ENCODE measurements at regions not wholly inside any gene's neighbourhood (a gene's known extent, or its start where the extent isn't known, plus 50 kb on each side); places are given as distances from the start of the nearest gene placed in this dataset.
A peak's percentile ranks its signal among the peaks of the same experiment; 100 is the strongest.

GRCh38 chr10:29941476-29941875 lies 117.9 kb downstream of the JCAD start:
- WGBS, 2 donors: 95 to 100% methylated on average over 1 of the region's 1 CpG
- DNase-seq (ENCODE audit: low spot score in 2 of 2): peak in 1 of 2 donors; percentile 43
- intact Hi-C loops (cut with DNase I; ENCODE audit: low total_unique reads): no loop called here
- no peak overlapping the region for H3K4me3 ChIP-seq (ENCODE audit: low read depth, poor library complexity, severe bottlenecking)
- TF ChIP-seq POLR2A (IDR thresholded peaks at IDR 0.05): no peak
- TF ChIP-seq, protein P1, sequence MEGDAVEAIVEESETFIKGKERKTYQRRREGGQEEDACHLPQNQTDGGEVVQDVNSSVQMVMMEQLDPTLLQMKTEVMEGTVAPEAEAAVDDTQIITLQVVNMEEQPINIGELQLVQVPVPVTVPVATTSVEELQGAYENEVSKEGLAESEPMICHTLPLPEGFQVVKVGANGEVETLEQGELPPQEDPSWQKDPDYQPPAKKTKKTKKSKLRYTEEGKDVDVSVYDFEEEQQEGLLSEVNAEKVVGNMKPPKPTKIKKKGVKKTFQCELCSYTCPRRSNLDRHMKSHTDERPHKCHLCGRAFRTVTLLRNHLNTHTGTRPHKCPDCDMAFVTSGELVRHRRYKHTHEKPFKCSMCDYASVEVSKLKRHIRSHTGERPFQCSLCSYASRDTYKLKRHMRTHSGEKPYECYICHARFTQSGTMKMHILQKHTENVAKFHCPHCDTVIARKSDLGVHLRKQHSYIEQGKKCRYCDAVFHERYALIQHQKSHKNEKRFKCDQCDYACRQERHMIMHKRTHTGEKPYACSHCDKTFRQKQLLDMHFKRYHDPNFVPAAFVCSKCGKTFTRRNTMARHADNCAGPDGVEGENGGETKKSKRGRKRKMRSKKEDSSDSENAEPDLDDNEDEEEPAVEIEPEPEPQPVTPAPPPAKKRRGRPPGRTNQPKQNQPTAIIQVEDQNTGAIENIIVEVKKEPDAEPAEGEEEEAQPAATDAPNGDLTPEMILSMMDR (IDR thresholded peaks at IDR 0.05): no peak

DNA sequence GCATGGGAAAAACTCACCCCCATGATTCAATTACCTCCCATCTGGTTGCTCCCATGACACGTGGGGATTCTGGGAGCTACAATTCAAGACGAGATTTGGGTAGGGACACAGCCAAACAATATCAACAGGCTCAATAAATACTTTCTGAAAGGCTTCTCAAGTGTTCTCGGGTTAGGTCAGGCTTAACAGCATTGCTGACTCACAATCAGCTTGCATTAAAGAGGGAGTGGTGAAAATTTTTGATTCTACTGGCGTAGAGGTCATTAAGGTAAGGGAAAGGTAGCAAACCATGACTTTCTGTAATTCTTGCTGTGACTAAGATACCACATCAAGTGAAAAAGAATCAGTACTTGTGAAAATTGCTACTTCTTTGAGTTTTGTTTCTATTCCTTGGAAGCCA lies 126.4 kb downstream of the JCAD start:
- no peak overlapping the region for H3K4me3 ChIP-seq (ENCODE audit: low read depth, poor library complexity, severe bottlenecking)
- WGBS, 2 donors: 82 to 84% methylated on average over 4 of the region's 4 CpGs
- intact Hi-C loops (cut with DNase I; ENCODE audit: low total_unique reads): loop anchor here (10.0 kb wide), 1 partner anchor 58 kb away; no protein-coding TSS in a partner anchor
- peak in 1 of 2 donors; percentile 3 for DNase-seq (ENCODE audit: low spot score in 2 of 2)
- TF ChIP-seq, protein P1 (IDR thresholded peaks at IDR 0.05): no peak
- no peak for TF ChIP-seq POLR2A (IDR thresholded peaks at IDR 0.05)

DNA sequence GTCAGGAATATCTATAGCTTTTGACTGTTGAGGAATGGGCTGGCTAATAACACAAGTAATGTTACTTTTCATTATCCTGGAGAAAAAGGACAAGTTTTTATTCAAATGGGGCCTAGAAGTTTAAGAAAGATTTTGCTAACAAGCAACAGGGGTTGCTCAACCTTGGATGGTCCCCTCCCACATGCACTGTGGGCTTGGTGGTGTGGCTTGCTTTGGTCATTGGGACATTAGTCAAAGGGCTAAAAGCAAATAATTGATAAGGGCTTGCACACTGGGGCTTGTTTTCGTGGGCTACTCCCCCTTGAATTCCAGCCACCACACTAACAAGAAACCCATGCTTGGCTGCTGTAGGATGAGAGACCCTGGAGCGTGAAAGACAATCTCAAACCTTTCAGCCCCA lies 127.6 kb downstream of the JCAD start:
- DNase-seq (ENCODE audit: low spot score in 2 of 2): peak in 1 of 2 donors; percentile 37
- intact Hi-C loops (cut with DNase I; ENCODE audit: low total_unique reads): loop anchor here (10.0 kb wide), 1 partner anchor 57 kb away; no protein-coding TSS in a partner anchor
- H3K4me3 ChIP-seq (ENCODE audit: low read depth, poor library complexity, severe bottlenecking): no peak overlapping the region
- WGBS, 2 donors: 95 to 98% methylated on average over 2 of the region's 2 CpGs
- TF ChIP-seq POLR2A (IDR thresholded peaks at IDR 0.05): no peak
- TF ChIP-seq, protein P1 (IDR thresholded peaks at IDR 0.05): no peak

- DNase-seq (ENCODE audit: low spot score in 2 of 2): peak in 1 of 2 donors; percentile 67
- TF ChIP-seq, protein P1 (IDR thresholded peaks at IDR 0.05): no peak
- no peak for TF ChIP-seq POLR2A (IDR thresholded peaks at IDR 0.05)
- H3K4me3 ChIP-seq (ENCODE audit: low read depth, poor library complexity, severe bottlenecking): no peak overlapping the region
- intact Hi-C loops (cut with DNase I; ENCODE audit: low total_unique reads): no loop called here
- WGBS, 2 donors: 92 to 94% methylated on average over 10 of the region's 10 CpGs
Observed at GRCh38 chr10:29929006-29929405, 130.4 kb downstream of the JCAD start.

DNA sequence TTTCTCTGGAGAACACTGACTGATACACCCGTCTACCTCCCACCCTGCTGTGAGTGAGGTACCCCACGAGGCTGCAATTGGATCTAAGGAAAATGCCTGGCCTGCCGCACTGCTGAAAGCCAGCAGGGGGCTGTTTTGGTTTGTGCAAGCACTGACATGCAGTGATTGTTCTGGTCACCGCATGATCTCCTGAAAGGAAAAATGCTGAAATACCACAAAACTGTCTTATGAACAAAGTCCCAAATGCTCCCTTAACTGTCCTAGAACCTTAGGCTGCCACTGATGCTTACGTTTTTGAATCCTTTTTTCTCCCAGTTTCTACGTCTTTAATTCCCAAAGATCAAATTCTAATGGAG lies 132.7 kb downstream of the JCAD start:
- TF ChIP-seq, protein P1 (IDR thresholded peaks at IDR 0.05): no peak
- TF ChIP-seq POLR2A (IDR thresholded peaks at IDR 0.05): no peak
- DNase-seq (ENCODE audit: low spot score in 2 of 2): no peak
- WGBS, 2 donors: 63 to 67% methylated on average over 6 of the region's 6 CpGs
- no peak overlapping the region for H3K4me3 ChIP-seq (ENCODE audit: low read depth, poor library complexity, severe bottlenecking)
- intact Hi-C loops (cut with DNase I; ENCODE audit: low total_unique reads): no loop called here

Data from lower leg skin (tissue), 4 donors.